ENCODE measurements at regions not wholly inside any gene's neighbourhood (a gene's known extent, or its start where the extent isn't known, plus 50 kb on each side); places are given as distances from the start of the nearest gene placed in this dataset.
A peak's percentile ranks its signal among the peaks of the same experiment; 100 is the strongest.

GRCh38 chr11:33557201-33557600 lies 143.4 kb downstream of the C11orf91 start:
- DNase-seq (ENCODE audit: low read depth in 3 of 3) = no peak

GRCh38 chr11:33554219-33554618 lies 146.4 kb downstream of the C11orf91 start:
- DNase-seq (ENCODE audit: low read depth in 3 of 3) = no peak

GRCh38 chr11:33553486-33553885 lies 147.1 kb downstream of the C11orf91 start:
- no peak for DNase-seq (ENCODE audit: low read depth in 3 of 3)

- DNase-seq (ENCODE audit: low read depth in 3 of 3) = no peak
Measured at GRCh38 chr11:33552756-33553155, 147.9 kb downstream of the C11orf91 start.

GRCh38 chr11:33551051-33551450 lies 149.6 kb downstream of the C11orf91 start:
- no peak for DNase-seq (ENCODE audit: low read depth in 3 of 3)

GRCh38 chr11:33549483-33549882 lies 151.1 kb downstream of the C11orf91 start:
- DNase-seq (ENCODE audit: low read depth in 3 of 3) = no peak

- DNase-seq (ENCODE audit: low read depth in 3 of 3) = no peak
Measured at GRCh38 chr11:33545931-33546330, 154.7 kb downstream of the C11orf91 start.

- no peak for DNase-seq (ENCODE audit: low read depth in 3 of 3)
Measured at GRCh38 chr11:33544593-33545373, 155.8 kb downstream of the C11orf91 start.

GRCh38 chr11:33543823-33544222 lies 156.8 kb downstream of the C11orf91 start:
- no peak for DNase-seq (ENCODE audit: low read depth in 3 of 3)

- DNase-seq (ENCODE audit: low read depth in 3 of 3) = peak in 1 of 3 experiments; percentile 6
Measured at GRCh38 chr11:33542921-33543320, 157.7 kb downstream of the C11orf91 start.

GRCh38 chr11:33540946-33541915 lies 159.4 kb downstream of the C11orf91 start:
- no peak for DNase-seq (ENCODE audit: low read depth in 3 of 3)

- no peak for DNase-seq (ENCODE audit: low read depth in 3 of 3)
Measured at GRCh38 chr11:33540427-33540826, 160.2 kb downstream of the C11orf91 start.

- DNase-seq (ENCODE audit: low read depth in 3 of 3) = no peak
Measured at GRCh38 chr11:33539751-33540150, 160.9 kb downstream of the C11orf91 start.

GRCh38 chr11:33538726-33539125 lies 161.9 kb downstream of the C11orf91 start:
- DNase-seq (ENCODE audit: low read depth in 3 of 3) = no peak

GRCh38 chr11:33536178-33536577 lies 164.4 kb downstream of the C11orf91 start:
- DNase-seq (ENCODE audit: low read depth in 3 of 3) = no peak

- DNase-seq (ENCODE audit: low read depth in 3 of 3) = no peak
Measured at GRCh38 chr11:33534575-33534974, 166.1 kb downstream of the C11orf91 start.

- DNase-seq (ENCODE audit: low read depth in 3 of 3) = no peak
Measured at GRCh38 chr11:33533386-33534052, 167.1 kb downstream of the C11orf91 start.

- no peak for DNase-seq (ENCODE audit: low read depth in 3 of 3)
Measured at GRCh38 chr11:33532720-33533385, 167.8 kb downstream of the C11orf91 start.

- no peak for DNase-seq (ENCODE audit: low read depth in 3 of 3)
Measured at GRCh38 chr11:33532257-33532656, 168.4 kb downstream of the C11orf91 start.

- no peak for DNase-seq (ENCODE audit: low read depth in 3 of 3)
Measured at GRCh38 chr11:33531743-33532181, 168.9 kb downstream of the C11orf91 start.

GRCh38 chr11:33530815-33531214 lies 169.8 kb downstream of the C11orf91 start:
- DNase-seq (ENCODE audit: low read depth in 3 of 3) = no peak

Data from stimulated activated CD4-positive, alpha-beta T cell treated with anti-CD3 and anti-CD28 coated beads, TNF-alpha, amount 100 ng/mL, for 4 hours (primary cell).